Astrocyte (in vitro differentiated cells and primary cell): ENCODE measurements at regions not wholly inside any gene's neighbourhood (a gene's known extent, or its start where the extent isn't known, plus 50 kb on each side); places are given as distances from the start of the nearest gene placed in this dataset.

ENCODE experiments used
- DNase-seq: peaks from one replicate; pipeline ENCODE4 v3.0.0-alpha.2; 2010; ENCODE audit warnings: low read depth
- FAIRE-seq: peaks from 2 replicates; lab custom pipeline; 2011; peaks lifted over from hg19 to GRCh38; lab: Jason Lieb, UNC
- H2AFZ ChIP-seq: 2 replicates; pipeline ENCODE4 v1.6.0; 2012; ENCODE audit warnings: low read depth, low read length, inconsistent platforms
- H3K27ac ChIP-seq: 2 replicates; pipeline ENCODE4 v1.5.1; 2011; ENCODE audit warnings: low read depth, low read length, inconsistent platforms
- H3K27me3 ChIP-seq: 2 replicates; pipeline ENCODE4 v1.6.0; 2011; ENCODE audit warnings: low read length, inconsistent platforms; ENCODE audit not compliant: insufficient read depth
- H3K36me3 ChIP-seq: 2 replicates; pipeline ENCODE4 v1.5.1; 2011; ENCODE audit warnings: low read length, inconsistent platforms; ENCODE audit not compliant: insufficient read depth
- H3K4me1 ChIP-seq: 2 replicates; pipeline ENCODE4 v1.5.1; 2011; ENCODE audit warnings: low read length, inconsistent platforms; ENCODE audit not compliant: insufficient read depth
- H3K4me2 ChIP-seq: 2 replicates; pipeline ENCODE4 v1.6.0; 2012; ENCODE audit warnings: low read length, inconsistent platforms
- H3K4me3 ChIP-seq: 2 replicates; pipeline ENCODE4 v1.5.1; 2011; ENCODE audit warnings: low read depth, mild to moderate bottlenecking, low read length, inconsistent platforms; ENCODE audit not compliant: insufficient read depth
- H3K79me2 ChIP-seq: 2 replicates; pipeline ENCODE4 v1.6.0; 2012; ENCODE audit warnings: mild to moderate bottlenecking, low read length, inconsistent platforms; ENCODE audit not compliant: insufficient read depth
- H3K9ac ChIP-seq: 2 replicates; pipeline ENCODE4 v1.6.0; 2012; ENCODE audit warnings: mild to moderate bottlenecking, low read length, inconsistent platforms
- H3K9me3 ChIP-seq: 2 replicates; pipeline ENCODE4 v1.5.1; 2012; ENCODE audit warnings: low read depth, mild to moderate bottlenecking, low read length, inconsistent platforms; ENCODE audit not compliant: insufficient read depth
- H4K20me1 ChIP-seq: 2 replicates; pipeline ENCODE4 v1.6.0; 2012; ENCODE audit warnings: low read length, inconsistent platforms; ENCODE audit not compliant: insufficient read depth
- H3K27ac Mint-ChIP-seq: one replicate; pipeline ENCODE4 v1.8.0; 2021; ENCODE audit warnings: mild to moderate bottlenecking, mixed read lengths; ENCODE audit not compliant: unreplicated experiment
- H3K27me3 Mint-ChIP-seq: one replicate; pipeline ENCODE4 v1.8.0; 2021; ENCODE audit warnings: low read depth, mixed read lengths; ENCODE audit not compliant: unreplicated experiment
- H3K36me3 Mint-ChIP-seq: one replicate; pipeline ENCODE4 v1.8.0; 2021; ENCODE audit warnings: low read depth, mixed read lengths; ENCODE audit not compliant: unreplicated experiment
- H3K4me1 Mint-ChIP-seq: one replicate; pipeline ENCODE4 v1.8.0; 2021; ENCODE audit warnings: low read depth, mixed read lengths; ENCODE audit not compliant: unreplicated experiment
- H3K4me3 Mint-ChIP-seq: one replicate; pipeline ENCODE4 v1.8.0; 2021; ENCODE audit warnings: mild to moderate bottlenecking, moderate library complexity, mixed read lengths; ENCODE audit not compliant: unreplicated experiment
- H3K9me3 Mint-ChIP-seq: one replicate; pipeline ENCODE4 v1.8.0; 2021; ENCODE audit warnings: mild to moderate bottlenecking, mixed read lengths; ENCODE audit not compliant: unreplicated experiment
- EZH2 ChIP-seq: IDR thresholded peaks from 2 replicates; pipeline ENCODE4 v1.6.1; 2012; ENCODE audit warnings: mild to moderate bottlenecking, low read length, inconsistent platforms; ENCODE audit not compliant: insufficient read depth
- TF ChIP-seq, protein P1 (sequence below): IDR thresholded peaks from 2 replicates; pipeline ENCODE4 v1.5.1; 2011; ENCODE audit warnings: low read depth, mild to moderate bottlenecking, inconsistent platforms, low read length, moderate library complexity; ENCODE audit not compliant: insufficient read depth

- Histone ChIP-seq H3K27ac (no peak overlapping the region), H2AFZ (no peak overlapping the region), H3K4me3 (no peak overlapping the region), H3K9me3 (no peaks in the 10 kb centered on the region), H3K4me2 (no peak overlapping the region), H3K79me2 (no peaks in the 10 kb centered on the region), H3K27me3 (no peaks in the 10 kb centered on the region), H3K4me1 (no peaks in the 10 kb centered on the region), H4K20me1 (no peaks in the 10 kb centered on the region), H3K9ac (no peak overlapping the region), H3K36me3 (no peaks in the 10 kb centered on the region)
- no peak for TF ChIP-seq EZH2
- TF ChIP-seq, protein P1, sequence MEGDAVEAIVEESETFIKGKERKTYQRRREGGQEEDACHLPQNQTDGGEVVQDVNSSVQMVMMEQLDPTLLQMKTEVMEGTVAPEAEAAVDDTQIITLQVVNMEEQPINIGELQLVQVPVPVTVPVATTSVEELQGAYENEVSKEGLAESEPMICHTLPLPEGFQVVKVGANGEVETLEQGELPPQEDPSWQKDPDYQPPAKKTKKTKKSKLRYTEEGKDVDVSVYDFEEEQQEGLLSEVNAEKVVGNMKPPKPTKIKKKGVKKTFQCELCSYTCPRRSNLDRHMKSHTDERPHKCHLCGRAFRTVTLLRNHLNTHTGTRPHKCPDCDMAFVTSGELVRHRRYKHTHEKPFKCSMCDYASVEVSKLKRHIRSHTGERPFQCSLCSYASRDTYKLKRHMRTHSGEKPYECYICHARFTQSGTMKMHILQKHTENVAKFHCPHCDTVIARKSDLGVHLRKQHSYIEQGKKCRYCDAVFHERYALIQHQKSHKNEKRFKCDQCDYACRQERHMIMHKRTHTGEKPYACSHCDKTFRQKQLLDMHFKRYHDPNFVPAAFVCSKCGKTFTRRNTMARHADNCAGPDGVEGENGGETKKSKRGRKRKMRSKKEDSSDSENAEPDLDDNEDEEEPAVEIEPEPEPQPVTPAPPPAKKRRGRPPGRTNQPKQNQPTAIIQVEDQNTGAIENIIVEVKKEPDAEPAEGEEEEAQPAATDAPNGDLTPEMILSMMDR = no peak
- no peaks in the 10 kb centered on the region for H3K9me3 Mint-ChIP-seq
- H3K27me3 Mint-ChIP-seq = no peaks in the 10 kb centered on the region
- peaks cover 6% of the 10 kb centered on the region for H3K4me1 Mint-ChIP-seq
- no peak overlapping the region for H3K4me3 Mint-ChIP-seq
- H3K36me3 Mint-ChIP-seq = no peaks in the 10 kb centered on the region
- DNase-seq (no peak), FAIRE-seq (no peak)
- no peak overlapping the region for H3K27ac Mint-ChIP-seq
Observed at GRCh38 chr13:81714513-81714912, 1373.6 kb upstream of the SPRY2 start.

GRCh38 chr13:81713201-81713600 is 1372.3 kb upstream of the SPRY2 start:
- H4K20me1 ChIP-seq = no peaks in the 10 kb centered on the region
- no peak overlapping the region for H3K4me2 ChIP-seq
- H3K4me3 ChIP-seq = no peak overlapping the region
- DNase-seq (no peak), FAIRE-seq (no peak)
- Mint-ChIP-seq H3K36me3 (no peaks in the 10 kb centered on the region), H3K4me1 (peaks cover 6% of the 10 kb centered on the region), H3K27me3 (no peaks in the 10 kb centered on the region), H3K27ac (no peak overlapping the region), H3K9me3 (no peaks in the 10 kb centered on the region), H3K4me3 (no peak overlapping the region)
- no peaks in the 10 kb centered on the region for H3K4me1 ChIP-seq
- H3K79me2 ChIP-seq = no peaks in the 10 kb centered on the region
- H3K27ac ChIP-seq = no peak overlapping the region
- no peak overlapping the region for H3K9ac ChIP-seq
- no peak overlapping the region for H2AFZ ChIP-seq
- no peak for TF ChIP-seq EZH2
- TF ChIP-seq, protein P1 = no peak
- H3K36me3 ChIP-seq = no peaks in the 10 kb centered on the region
- H3K9me3 ChIP-seq = no peaks in the 10 kb centered on the region
- H3K27me3 ChIP-seq = no peaks in the 10 kb centered on the region

DNA sequence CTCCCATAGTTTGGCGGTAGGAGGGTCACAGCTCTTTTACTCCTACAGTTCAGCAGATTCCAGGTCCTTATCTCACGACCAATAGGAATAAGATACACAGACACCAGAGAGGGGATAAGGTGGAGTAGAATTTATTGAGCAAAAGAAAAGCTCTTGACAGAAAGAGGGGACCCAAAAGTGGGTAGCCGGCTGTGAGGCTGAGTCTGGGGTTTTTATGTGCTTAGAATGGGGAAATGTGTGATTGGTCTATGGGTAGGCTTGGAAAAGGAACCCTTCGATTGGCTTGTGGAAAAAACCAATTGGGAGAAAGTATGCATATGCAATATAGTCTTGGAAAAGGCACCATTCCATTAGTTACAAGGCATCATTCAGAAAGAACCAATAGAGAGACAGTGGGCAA is 1356.9 kb upstream of the SPRY2 start:
- TF ChIP-seq, protein P1 = no peak
- no peak for TF ChIP-seq EZH2

More for the DNA sequence above, 1356.9 kb upstream of the SPRY2 start:
- H3K27me3 ChIP-seq = no peaks in the 10 kb centered on the region
- no peaks in the 10 kb centered on the region for H3K79me2 ChIP-seq
- no peak for FAIRE-seq
- H3K27me3 Mint-ChIP-seq = no peaks in the 10 kb centered on the region
- H3K36me3 ChIP-seq = no peaks in the 10 kb centered on the region
- H2AFZ ChIP-seq = no peak overlapping the region
- no peak overlapping the region for H3K4me3 Mint-ChIP-seq
- H3K4me1 ChIP-seq = no peaks in the 10 kb centered on the region
- H3K27ac Mint-ChIP-seq = no peak overlapping the region
- no peaks in the 10 kb centered on the region for H3K9me3 ChIP-seq
- no peak overlapping the region for H3K27ac ChIP-seq
- H3K4me2 ChIP-seq = no peak overlapping the region
- no peak overlapping the region for H3K9ac ChIP-seq
- no peaks in the 10 kb centered on the region for H4K20me1 ChIP-seq
- H3K4me3 ChIP-seq = no peak overlapping the region
- no peaks in the 10 kb centered on the region for H3K36me3 Mint-ChIP-seq
- no peak for DNase-seq
- no peaks in the 10 kb centered on the region for H3K4me1 Mint-ChIP-seq
- no peaks in the 10 kb centered on the region for H3K9me3 Mint-ChIP-seq
